Heart right ventricle (tissue), 16 donors: ENCODE measurements at regions not wholly inside any gene's neighbourhood (a gene's known extent, or its start where the extent isn't known, plus 50 kb on each side); places are given as distances from the start of the nearest gene placed in this dataset.
"Not testable (repeated sequence)": the region's sequence is repeated elsewhere in the genome, so short reads cannot be mapped to it uniquely, and the experiment has no call there.

Experiments used
- ATAC-seq, 8 donors: fragments of 200-7000 bp; cut with Tn5 transposase; one replicate each; pipeline ENCODE4 v1.9.1; 2020; ENCODE audit warnings: mild to moderate bottlenecking in 8 of 8, moderate library complexity in 8 of 8, moderate number of reproducible peaks in 1 of 8
- DNase-seq, 2 donors: peaks; one replicate each; pipeline ENCODE4 v3.0.0-alpha.2; 2020
- H3K27ac ChIP-seq, 10 donors: fragments of 200-600 bp; sonication (generic) in 2 of 10; one replicate each; pipeline versions ENCODE4 v1.5.0 to v1.8.0; 2020 to 2022; ENCODE audit warnings: mild to moderate bottlenecking in 3 of 10
- H3K27me3 ChIP-seq, 7 donors: fragments of 200-600 bp; one replicate each; pipeline ENCODE4 v1.8.0; 2021 to 2022; ENCODE audit warnings: mild to moderate bottlenecking in 2 of 7
- H3K36me3 ChIP-seq, 9 donors: fragments of 200-600 bp; sonication (generic) in 1 of 9; one replicate each; pipeline versions ENCODE4 v1.5.0 to v1.8.0; 2020 to 2022; ENCODE audit warnings: mild to moderate bottlenecking in 2 of 9
- H3K4me1 ChIP-seq, 9 donors: fragments of 200-600 bp; sonication (generic) in 1 of 9; one replicate each; pipeline versions ENCODE4 v1.5.0 to v1.8.0; 2020 to 2022; ENCODE audit warnings: mild to moderate bottlenecking in 4 of 9
- H3K4me3 ChIP-seq, 10 donors: fragments of 200-600 bp; sonication (generic) in 2 of 10; one replicate each; pipeline versions ENCODE4 v1.5.0 to v1.8.0; 2020 to 2022; ENCODE audit warnings: mild to moderate bottlenecking in 7 of 10, moderate library complexity in 2 of 10
- H3K9me3 ChIP-seq, 11 donors: fragments of 200-600 bp in 10 of 11; sonication (generic) in 2 of 11; one replicate each; pipeline versions ENCODE4 v1.5.0 to v1.8.0; 2013 to 2022; ENCODE audit warnings: mild to moderate bottlenecking in 2 of 11, control low read depth in 1 of 11, moderate library complexity in 1 of 11
- WGBS, 2 donors: extraction: QIAGEN DNeasy Blood & Tissue Kit; methylation state at CpG; one replicate each; pipeline ENCODE4 v1.1.7; 2013; ENCODE audit warnings: inconsistent platforms in 1 of 2; 5-methylcytosine and 5-hydroxymethylcytosine counted together
- intact Hi-C, 10 donors: fragments of 100-400 bp; cut with DNase I; formaldehyde crosslinking; loops; one replicate each; pipeline versions ENCODE4 v1.11.1 to v1.14.2; 2022
- TF ChIP-seq, protein P1 (sequence below), 9 donors: fragments of 200-600 bp; sonication (generic) in 2 of 9; IDR thresholded peaks; one replicate each; pipeline versions ENCODE4 v1.5.0 to v1.8.0; 2021 to 2022; ENCODE audit warnings: antibody characterized with exemption in 9 of 9, mild to moderate bottlenecking in 5 of 9, moderate library complexity in 1 of 9
- donor health status: Arrhythmogenic right ventricular cardiomyopathy.
- donor health status: ischemic (EF 13 %, LVEDD 7.1; RV severe dilation, severe dysfunction).
- donor health status: healthy with polysubstance abuse.
- donor health status: DM: no; HTN: yes; CAD: no.
- donor health status: DM: no; HTN: no; CAD: no.
- donor health status: ischemic (EF 25% LVEDD 6.9; RV normal size, moderate dysfunction).
- donor health status: ischemic (EF 25% LVEDD 5.7; RV mildly dilated, moderate dysfunction).
- donor health status: healthy.
- donor health status: DM: yes; HTN: yes; CAD: no.
- donor health status: Ischemic cardiomyopathy.
- donor health status: ischemic (EF 35%, LVEDD 5.7; RV mildly dilated, moderate dysfunction).
- donor health status: nonischemic (EF 11% LVEDD 7.7; RV severe dilation, severe dysfunction).
- donor health status: DM: yes; HTN: yes; CAD: no.
- donor health status: PGD.
- donor health status: ischemic (EF 29% LVEDD 5.4; RV normal size, mild dysfunction).
- donor health status: nonischemic (EF 23%, LVEDD 6.1; RV moderate dilation, normal function).

DNA sequence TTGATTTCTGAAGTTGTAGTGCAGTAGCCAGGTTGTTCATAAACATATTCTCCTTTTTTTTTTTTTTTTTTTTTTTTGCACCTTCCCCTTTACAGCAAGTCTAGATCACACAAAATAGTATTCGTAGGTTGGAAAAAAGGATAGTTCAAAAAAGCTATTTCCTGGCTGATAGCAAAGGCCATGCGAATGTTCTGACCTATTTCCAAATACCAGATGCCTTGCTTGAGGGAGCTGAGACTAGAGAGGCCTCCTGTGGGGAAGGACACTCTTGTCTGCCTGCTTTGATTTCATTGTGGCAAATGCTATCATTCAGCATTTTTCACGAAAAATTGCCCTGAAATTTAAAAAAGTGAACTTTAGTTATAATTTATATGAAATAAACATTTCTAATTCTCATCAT is 111.4 kb downstream of the MAD2L1 start:
- DNase-seq: no peak
- intact Hi-C loops: no loop called here
- Histone ChIP-seq H3K9me3 (peaks cover 0 to 9% (median 0%) of the 10 kb centered on the region in 11 donors), H3K4me3 (no peak overlapping the region), H3K27ac (peak overlapping the region in 4 of 10 donors; percentile 10 to 51 (median 18)), H3K4me1 (peaks cover 0 to 15% (median 0%) of the 10 kb centered on the region in 9 donors), H3K36me3 (no peaks in the 10 kb centered on the region), H3K27me3 (no peaks in the 10 kb centered on the region)
- ATAC-seq: peak in 4 of 8 donors; percentile 50 to 71 (median 64)
- TF ChIP-seq, protein P1, sequence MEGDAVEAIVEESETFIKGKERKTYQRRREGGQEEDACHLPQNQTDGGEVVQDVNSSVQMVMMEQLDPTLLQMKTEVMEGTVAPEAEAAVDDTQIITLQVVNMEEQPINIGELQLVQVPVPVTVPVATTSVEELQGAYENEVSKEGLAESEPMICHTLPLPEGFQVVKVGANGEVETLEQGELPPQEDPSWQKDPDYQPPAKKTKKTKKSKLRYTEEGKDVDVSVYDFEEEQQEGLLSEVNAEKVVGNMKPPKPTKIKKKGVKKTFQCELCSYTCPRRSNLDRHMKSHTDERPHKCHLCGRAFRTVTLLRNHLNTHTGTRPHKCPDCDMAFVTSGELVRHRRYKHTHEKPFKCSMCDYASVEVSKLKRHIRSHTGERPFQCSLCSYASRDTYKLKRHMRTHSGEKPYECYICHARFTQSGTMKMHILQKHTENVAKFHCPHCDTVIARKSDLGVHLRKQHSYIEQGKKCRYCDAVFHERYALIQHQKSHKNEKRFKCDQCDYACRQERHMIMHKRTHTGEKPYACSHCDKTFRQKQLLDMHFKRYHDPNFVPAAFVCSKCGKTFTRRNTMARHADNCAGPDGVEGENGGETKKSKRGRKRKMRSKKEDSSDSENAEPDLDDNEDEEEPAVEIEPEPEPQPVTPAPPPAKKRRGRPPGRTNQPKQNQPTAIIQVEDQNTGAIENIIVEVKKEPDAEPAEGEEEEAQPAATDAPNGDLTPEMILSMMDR (IDR thresholded peaks at IDR 0.05): no peak
- WGBS, 2 donors: 41 to 46% methylated on average over 3 of the region's 3 CpGs

DNA sequence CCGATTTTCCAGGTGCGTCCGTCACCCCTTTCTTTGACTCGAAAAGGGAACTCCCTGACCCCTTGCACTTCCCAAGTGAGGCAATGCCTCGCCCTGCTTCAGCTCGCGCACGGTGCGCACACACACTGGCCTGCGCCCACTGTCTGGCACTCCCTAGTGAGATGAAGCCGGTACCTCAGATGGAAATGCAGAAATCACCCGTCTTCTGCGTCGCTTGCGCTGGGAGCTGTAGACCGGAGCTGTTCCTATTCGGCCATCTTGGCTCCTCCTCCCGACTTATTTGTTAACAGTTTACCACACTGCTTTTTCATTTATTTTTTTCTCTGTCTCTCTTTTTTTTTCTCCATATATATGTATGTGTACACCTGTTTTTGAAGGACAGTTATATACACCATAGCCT is 112.2 kb downstream of the MAD2L1 start:
- WGBS, 2 donors: 92 to 97% methylated on average over 15 of the region's 18 CpGs
- H3K4me3 ChIP-seq, H3K9me3 ChIP-seq, intact Hi-C loops, DNase-seq, ATAC-seq, H3K27me3 ChIP-seq, H3K36me3 ChIP-seq: not testable (repeated sequence)
- H3K27ac ChIP-seq: peak overlapping the region in 1 of 10 donors; percentile 51
- peaks cover 0 to 13% (median 0%) of the 10 kb centered on the region in 9 donors for H3K4me1 ChIP-seq

DNA sequence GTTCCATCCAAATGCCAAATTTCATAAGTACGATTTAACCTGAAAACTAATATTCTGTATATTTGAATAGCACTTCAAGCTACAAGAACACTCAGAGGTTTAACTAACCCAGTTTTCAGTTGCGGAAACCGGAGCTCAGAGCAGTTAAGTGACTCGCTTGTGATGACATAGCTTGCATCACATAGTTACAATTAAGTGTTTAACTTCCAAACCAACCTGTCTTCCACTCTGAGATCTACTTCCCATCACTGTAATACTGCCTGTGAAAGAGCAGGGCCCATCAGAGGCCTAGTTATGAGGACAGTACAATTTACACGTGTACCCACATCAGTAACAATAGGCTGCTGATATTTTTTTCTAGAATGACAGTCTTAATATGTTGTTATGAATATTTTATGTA is 120.3 kb downstream of the MAD2L1 start:
- TF ChIP-seq, protein P1 (IDR thresholded peaks at IDR 0.05): no peak
- H3K4me3 ChIP-seq: no peak overlapping the region
- ATAC-seq: no peak
- no peaks in the 10 kb centered on the region for H3K9me3 ChIP-seq
- H3K4me1 ChIP-seq: peaks cover 0 to 21% (median 0%) of the 10 kb centered on the region in 9 donors
- no peaks in the 10 kb centered on the region for H3K36me3 ChIP-seq
- no peak overlapping the region for H3K27ac ChIP-seq
- intact Hi-C loops: no loop called here
- WGBS, 2 donors: 68 to 74% methylated on average over 5 of the region's 5 CpGs
- DNase-seq: no peak
- no peaks in the 10 kb centered on the region for H3K27me3 ChIP-seq

DNA sequence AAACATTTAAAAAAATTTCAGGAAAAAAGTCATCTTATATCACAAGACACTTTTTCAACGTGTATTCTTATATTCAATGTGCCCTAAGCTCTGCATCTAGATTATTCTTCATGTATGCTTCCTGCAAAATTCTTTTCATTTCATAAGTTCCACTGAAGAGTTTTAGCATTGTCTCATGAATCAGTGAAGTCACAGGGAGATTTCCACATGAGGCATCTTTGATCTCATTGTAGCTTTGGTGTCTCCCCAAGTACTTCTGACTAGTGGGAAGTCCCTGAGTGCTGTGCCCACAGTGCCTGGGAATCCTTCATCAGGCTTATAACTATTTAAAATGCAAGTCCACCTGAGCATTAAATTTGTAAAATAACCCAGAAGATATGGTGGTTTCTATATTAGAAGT is 123.8 kb downstream of the MAD2L1 start:
- no peaks in the 10 kb centered on the region for H3K36me3 ChIP-seq
- H3K27ac ChIP-seq: no peak overlapping the region
- no peaks in the 10 kb centered on the region for H3K27me3 ChIP-seq
- 55 to 67% methylated on average over 1 of the region's 1 CpG for WGBS, 2 donors
- H3K4me3 ChIP-seq: peak overlapping the region in 1 of 10 donors; percentile 5
- ATAC-seq: no peak
- no peaks in the 10 kb centered on the region for H3K9me3 ChIP-seq
- DNase-seq: no peak
- TF ChIP-seq, protein P1 (IDR thresholded peaks at IDR 0.05): no peak
- peaks cover 0 to 35% (median 5%) of the 10 kb centered on the region in 9 donors for H3K4me1 ChIP-seq
- intact Hi-C loops: no loop called here

DNA sequence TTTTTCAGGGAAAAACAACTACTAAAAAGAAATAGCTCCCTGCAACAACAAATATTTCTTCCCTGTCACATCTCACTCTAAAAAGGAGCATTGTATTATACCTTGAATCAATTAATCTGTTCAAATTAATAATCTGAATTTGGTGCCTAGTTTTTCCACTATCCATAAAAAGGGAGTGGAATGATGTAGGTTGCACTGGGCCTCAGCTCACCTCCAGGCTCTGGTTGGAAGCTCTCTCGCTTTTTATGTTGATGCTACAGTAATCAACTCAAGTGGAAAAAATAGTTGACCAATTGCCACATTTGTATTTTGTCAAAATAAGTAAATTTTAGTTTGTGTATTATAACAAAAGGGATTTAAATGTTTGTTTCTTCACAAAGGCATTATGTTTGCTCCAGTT is 126.1 kb downstream of the MAD2L1 start:
- Histone ChIP-seq H3K4me3 (peak overlapping the region in 9 of 10 donors; percentile 25 to 56 (median 47)), H3K27me3 (no peaks in the 10 kb centered on the region), H3K36me3 (no peaks in the 10 kb centered on the region), H3K9me3 (no peaks in the 10 kb centered on the region), H3K27ac (peak overlapping the region in 8 of 10 donors; percentile 66 to 91 (median 88)), H3K4me1 (peaks cover 0 to 36% (median 5%) of the 10 kb centered on the region in 9 donors)
- DNase-seq (no peak), ATAC-seq (peak in 1 of 8 donors; percentile 59)
- TF ChIP-seq, protein P1 (IDR thresholded peaks at IDR 0.05): no peak
- intact Hi-C loops: no loop called here
- WGBS, 2 donors: 36 to 55% methylated on average over 1 of the region's 1 CpG
